HG03342 (cell line): ENCODE measurements at regions not wholly inside any gene's neighbourhood (a gene's known extent, or its start where the extent isn't known, plus 50 kb on each side); places are given as distances from the start of the nearest gene placed in this dataset.

Experiments
- ATAC-seq: cut with Tn5 transposase; IDR thresholded peaks from one replicate; pipeline ENCODE4 v1.9.1; 2021; ENCODE audit warnings: mild to moderate bottlenecking, moderate library complexity; ENCODE audit not compliant: unreplicated experiment

- ATAC-seq, result no peak
Measured at GRCh38 chr18:11237484-11237883, 88.1 kb upstream of the PIEZO2 start.

GRCh38 chr18:11237066-11237465, 87.7 kb upstream of the PIEZO2 start:
- ATAC-seq, result no peak

GRCh38 chr18:11224153-11224552, 74.8 kb upstream of the PIEZO2 start:
- no peak for ATAC-seq

DNA sequence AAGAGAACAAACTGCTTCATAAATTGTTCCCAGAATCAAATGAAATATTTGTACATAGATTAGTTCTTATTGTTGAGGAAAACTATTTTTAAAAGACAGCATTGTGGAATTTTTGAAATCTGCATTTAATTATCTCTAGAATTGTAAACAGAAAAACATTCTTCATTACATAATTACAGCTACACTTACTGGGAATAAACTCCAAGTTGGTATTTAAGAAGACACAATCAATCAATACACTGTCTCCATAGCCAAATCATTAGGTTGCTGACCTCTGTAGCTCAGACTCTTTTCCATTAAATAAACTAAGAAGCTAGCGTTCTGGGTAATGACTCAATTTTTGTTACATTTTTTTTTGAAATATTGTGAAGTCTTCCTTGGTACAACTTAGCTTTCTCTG, 70.2 kb upstream of the PIEZO2 start:
- ATAC-seq, result no peak

DNA sequence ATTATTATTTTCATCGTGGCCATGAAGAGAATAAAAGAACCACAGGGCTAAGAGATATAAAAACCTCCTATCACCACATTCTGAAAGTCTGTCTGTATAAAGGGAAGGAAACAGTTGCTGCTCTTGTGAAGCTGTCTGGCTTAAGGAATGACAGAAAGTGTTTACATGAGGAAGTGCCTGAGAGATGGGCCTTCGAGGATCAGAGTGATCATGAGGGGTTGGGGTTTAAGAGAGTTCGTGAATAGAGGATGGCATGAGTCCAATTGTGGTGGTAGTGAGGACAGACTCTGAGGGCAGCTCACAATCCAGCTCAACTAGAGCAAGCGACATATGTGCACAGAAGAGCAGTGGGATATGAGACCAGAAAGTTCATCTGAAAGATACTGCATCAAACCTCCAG, 65.8 kb upstream of the PIEZO2 start:
- no peak for ATAC-seq

DNA sequence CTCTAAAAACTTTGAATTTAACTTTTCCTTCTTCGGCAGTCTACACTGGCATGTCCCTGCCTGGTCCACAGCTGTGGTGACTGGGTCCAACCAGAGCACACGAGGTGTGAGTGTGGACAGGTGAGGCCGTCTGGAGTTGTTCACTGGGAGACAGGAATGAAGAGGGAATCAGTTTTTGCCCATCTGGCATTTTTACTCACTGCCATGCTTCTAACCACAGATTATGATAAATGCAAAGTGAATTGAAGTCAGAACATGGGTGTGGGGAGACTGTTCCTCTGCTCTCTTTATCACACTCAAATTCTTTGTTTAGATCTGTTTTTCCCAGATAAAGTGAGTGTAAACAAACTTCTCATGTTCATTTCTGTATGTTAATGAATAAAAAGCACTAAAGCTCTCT, 54.7 kb upstream of the PIEZO2 start:
- ATAC-seq, result no peak

GRCh38 chr18:11199477-11199876, 50.1 kb upstream of the PIEZO2 start:
- no peak for ATAC-seq
